Neural cell (in vitro differentiated cells): ENCODE measurements at regions not wholly inside any gene's neighbourhood (a gene's known extent, or its start where the extent isn't known, plus 50 kb on each side); places are given as distances from the start of the nearest gene placed in this dataset.

Source experiments
- H2AFZ ChIP-seq: fragments of 200-600, 300-800 bp; sonication (generic), shearing (Covaris generic); 2 replicates; pipeline ENCODE4 v1.6.0; 2014; ENCODE audit warnings: low read depth, mild to moderate bottlenecking, antibody characterized with exemption, low read length, moderate library complexity
- H3F3A ChIP-seq: fragments of 200-600 bp; shearing (Covaris generic); 2 replicates; pipeline ENCODE4 v1.6.1; 2016; ENCODE audit warnings: mild to moderate bottlenecking, moderate library complexity, mixed read lengths, antibody characterized with exemption, low read length; ENCODE audit not compliant: insufficient read depth, poor library complexity, severe bottlenecking
- H3K27ac ChIP-seq: fragments of 200-600, 300-800 bp; sonication (generic), shearing (Covaris generic); 2 replicates; pipeline ENCODE4 v1.5.1; 2014; ENCODE audit warnings: mild to moderate bottlenecking, low read length, moderate library complexity
- H3K27me3 ChIP-seq: fragments of 300-800, 200-600 bp; sonication (generic), shearing (Covaris generic); 2 replicates; pipeline ENCODE4 v1.6.0; 2014; ENCODE audit warnings: mild to moderate bottlenecking, low read depth, low read length, moderate library complexity; ENCODE audit not compliant: insufficient read depth
- H3K36me3 ChIP-seq: fragments of 300-800, 200-600 bp; sonication (generic), shearing (Covaris generic); 2 replicates; pipeline ENCODE4 v1.5.1; 2014; ENCODE audit warnings: mild to moderate bottlenecking, antibody characterized with exemption, low read length, moderate library complexity; ENCODE audit not compliant: insufficient read depth
- H3K4me2 ChIP-seq: fragments of 300-800, 200-600 bp; sonication (generic), shearing (Covaris generic); 2 replicates; pipeline ENCODE4 v1.6.0; 2014; ENCODE audit warnings: mild to moderate bottlenecking, low read length
- H3K4me3 ChIP-seq: fragments of 300-800, 200-600 bp; sonication (generic), shearing (Covaris generic); 2 replicates; pipeline ENCODE4 v1.5.1; 2014; ENCODE audit warnings: mild to moderate bottlenecking, low read length, moderate library complexity
- H3K79me2 ChIP-seq: fragments of 200-600 bp; shearing (Covaris generic); replicated peaks from 2 replicates; pipeline ENCODE4 v1.6.0; 2014; ENCODE audit warnings: mild to moderate bottlenecking, low read length, moderate library complexity; ENCODE audit not compliant: insufficient read depth
- H3K9ac ChIP-seq: fragments of 300-800, 200-600 bp; sonication (generic), shearing (Covaris generic); 2 replicates; pipeline ENCODE4 v1.6.1; 2016; ENCODE audit warnings: mild to moderate bottlenecking, low read length, mixed read lengths
- H3K9me2 ChIP-seq: fragments of 200-600 bp; shearing (Covaris generic); 2 replicates; pipeline ENCODE4 v1.6.1; 2016; ENCODE audit warnings: mild to moderate bottlenecking, low read length, mixed read lengths; ENCODE audit not compliant: insufficient read depth
- H3K9me3 ChIP-seq: fragments of 200-600, 300-800 bp; sonication (generic), shearing (Covaris generic); 2 replicates; pipeline ENCODE4 v1.6.1; 2016; ENCODE audit warnings: mild to moderate bottlenecking, mixed run types, low read length, moderate library complexity, mixed read lengths
- H4K20me1 ChIP-seq: fragments of 200-600 bp; shearing (Covaris generic); 2 replicates; pipeline ENCODE4 v1.6.1; 2016; ENCODE audit warnings: mild to moderate bottlenecking, mixed run types; ENCODE audit not compliant: insufficient read depth
- CTCF ChIP-seq: fragments of 450-650 bp; IDR thresholded peaks from 2 replicates; pipeline ENCODE4 v1.5.1; 2014; ENCODE audit warnings: antibody characterized with exemption, mild to moderate bottlenecking, moderate library complexity; ENCODE audit not compliant: poor library complexity, severe bottlenecking
- EP300 ChIP-seq: fragments of 450-650 bp; conservative IDR thresholded peaks from 2 replicates; pipeline ENCODE4 v1.6.1; 2014; ENCODE audit warnings: antibody characterized with exemption, mild to moderate bottlenecking, moderate library complexity; ENCODE audit not compliant: poor library complexity, severe bottlenecking
- EZH2 ChIP-seq: fragments of 200-600, 300-800 bp; shearing (Covaris generic), sonication (generic); IDR thresholded peaks from 2 replicates; pipeline ENCODE4 v1.6.1; 2014; ENCODE audit warnings: antibody characterized with exemption, low read length, borderline replicate concordance, mild to moderate bottlenecking; ENCODE audit not compliant: insufficient read depth, poor library complexity, severe bottlenecking
- MXI1 ChIP-seq: fragments of 450-650 bp; conservative IDR thresholded peaks from 2 replicates; pipeline ENCODE4 v1.6.1; 2014; ENCODE audit warnings: antibody characterized with exemption, mild to moderate bottlenecking; ENCODE audit not compliant: poor library complexity, severe bottlenecking
- POLR2AphosphoS5 ChIP-seq: IDR thresholded peaks from 2 replicates; pipeline ENCODE4 v1.6.1; 2012
- RAD21 ChIP-seq: fragments of 450-650 bp; conservative IDR thresholded peaks from 2 replicates; pipeline ENCODE4 v1.6.1; 2014; ENCODE audit warnings: antibody characterized with exemption, mild to moderate bottlenecking, moderate library complexity
- REST ChIP-seq: IDR thresholded peaks from 2 replicates; pipeline ENCODE4 v1.6.1; 2012; ENCODE audit warnings: borderline replicate concordance
- SMC3 ChIP-seq: fragments of 450-650 bp; conservative IDR thresholded peaks from 2 replicates; pipeline ENCODE4 v1.6.1; 2014; ENCODE audit warnings: antibody characterized with exemption, mild to moderate bottlenecking, moderate library complexity; ENCODE audit not compliant: poor library complexity
- TAF1 ChIP-seq: IDR thresholded peaks from 2 replicates; pipeline ENCODE4 v1.6.1; 2012; ENCODE audit warnings: low read depth

GRCh38 chr21:39062196-39062595 lies 121.1 kb downstream of the PSMG1 start:
- Histone ChIP-seq H3K36me3 (no peaks in the 10 kb centered on the region), H3K9me3 (no peaks in the 10 kb centered on the region), H3K79me2 (no peaks in the 10 kb centered on the region), H3K9ac (no peak overlapping the region), H3F3A (no peaks in the 10 kb centered on the region), H3K27me3 (no peaks in the 10 kb centered on the region), H3K9me2 (no peaks in the 10 kb centered on the region), H2AFZ (no peak overlapping the region), H3K4me2 (no peak overlapping the region), H3K27ac (no peak overlapping the region), H4K20me1 (no peaks in the 10 kb centered on the region), H3K4me3 (no peak overlapping the region)
- TF ChIP-seq RAD21 (no peak), REST (no peak), CTCF (no peak), EZH2 (no peak), SMC3 (no peak), EP300 (no peak), MXI1 (no peak), POLR2AphosphoS5 (no peak), TAF1 (no peak)

- Histone ChIP-seq H3K79me2 (no peaks in the 10 kb centered on the region), H3K27ac (no peak overlapping the region), H4K20me1 (no peaks in the 10 kb centered on the region), H3K27me3 (no peaks in the 10 kb centered on the region), H3K4me2 (no peak overlapping the region), H3K36me3 (no peaks in the 10 kb centered on the region), H3F3A (no peaks in the 10 kb centered on the region), H3K9me3 (no peaks in the 10 kb centered on the region), H3K9me2 (no peaks in the 10 kb centered on the region), H3K4me3 (no peak overlapping the region), H2AFZ (no peak overlapping the region), H3K9ac (no peak overlapping the region)
- TF ChIP-seq EP300 = no peak
These were observed 121.5 kb downstream of the PSMG1 start for GRCh38 chr21:39061766-39062165.

- Histone ChIP-seq H3K4me2 (no peak overlapping the region), H3K27ac (no peak overlapping the region), H3K9ac (no peak overlapping the region), H3F3A (no peaks in the 10 kb centered on the region), H3K9me2 (no peaks in the 10 kb centered on the region), H4K20me1 (no peaks in the 10 kb centered on the region), H3K9me3 (no peaks in the 10 kb centered on the region), H2AFZ (no peak overlapping the region), H3K4me3 (no peak overlapping the region), H3K79me2 (no peaks in the 10 kb centered on the region), H3K27me3 (no peaks in the 10 kb centered on the region), H3K36me3 (no peaks in the 10 kb centered on the region)
- TF ChIP-seq REST = no peak
- no peak for TF ChIP-seq SMC3
- no peak for TF ChIP-seq EP300
- no peak for TF ChIP-seq POLR2AphosphoS5
- TF ChIP-seq RAD21 = no peak
These were observed 122.7 kb downstream of the PSMG1 start for GRCh38 chr21:39060485-39061083.
